Neuronal stem cell (in vitro differentiated cells): ENCODE measurements at regions not wholly inside any gene's neighbourhood (a gene's known extent, or its start where the extent isn't known, plus 50 kb on each side); places are given as distances from the start of the nearest gene placed in this dataset.

ENCODE experiments used
- DNase-seq: peaks from one replicate; pipeline ENCODE4 v3.0.0-alpha.2; 2013; ENCODE audit warnings: low spot score
- H2AFZ ChIP-seq: one replicate; pipeline ENCODE4 v1.6.1; 2013; ENCODE audit warnings: mild to moderate bottlenecking, low read length, inconsistent platforms
- H2AK5ac ChIP-seq: 2 replicates; pipeline ENCODE4 v1.6.1; 2013; ENCODE audit warnings: low read depth, mild to moderate bottlenecking, inconsistent platforms, low read length, moderate library complexity, mixed read lengths
- H2BK120ac ChIP-seq: 2 replicates; pipeline ENCODE4 v1.6.1; 2013; ENCODE audit warnings: low read depth, mild to moderate bottlenecking, inconsistent platforms, low read length, moderate library complexity, mixed read lengths
- H2BK12ac ChIP-seq: one replicate; pipeline ENCODE4 v1.6.1; 2013; ENCODE audit warnings: low read length, inconsistent platforms
- H2BK15ac ChIP-seq: 2 replicates; pipeline ENCODE4 v1.6.1; 2013; ENCODE audit warnings: mild to moderate bottlenecking, low read length, inconsistent platforms, mixed read lengths
- H2BK5ac ChIP-seq: one replicate; pipeline ENCODE4 v1.6.1; 2013; ENCODE audit warnings: inconsistent platforms, mild to moderate bottlenecking, low read length, moderate library complexity
- H3K14ac ChIP-seq: one replicate; pipeline ENCODE4 v1.6.1; 2013; ENCODE audit warnings: low read length, inconsistent platforms
- H3K18ac ChIP-seq: 2 replicates; pipeline ENCODE4 v1.6.1; 2013; ENCODE audit warnings: low read length, inconsistent platforms
- H3K23ac ChIP-seq: 2 replicates; pipeline ENCODE4 v1.6.1; 2013; ENCODE audit warnings: low read depth, mild to moderate bottlenecking, mixed read lengths, low read length, inconsistent platforms; ENCODE audit not compliant: poor library complexity
- H3K27ac ChIP-seq: replicated peaks from 3 replicates; pipeline ENCODE4 v1.5.1; 2013; ENCODE audit warnings: low read length, inconsistent platforms
- H3K27me3 ChIP-seq, 3 experiments: 2 replicates each; pipeline ENCODE4 v1.6.1; 2013; ENCODE audit warnings: low read length in 3 of 3, mild to moderate bottlenecking in 2 of 3, inconsistent platforms in 1 of 3, low read depth in 1 of 3, mixed read lengths in 1 of 3, moderate library complexity in 1 of 3; ENCODE audit not compliant: control insufficient read depth in 3 of 3, insufficient read depth in 3 of 3
- H3K36me3 ChIP-seq, 2 donors: replicated peaks in 1 of 2; 2 replicates each; pipeline ENCODE4 v1.6.1; 2013; ENCODE audit warnings: low read length in 2 of 2; ENCODE audit not compliant: control insufficient read depth in 2 of 2, insufficient read depth in 2 of 2
- H3K4ac ChIP-seq: 2 replicates; pipeline ENCODE4 v1.6.1; 2013; ENCODE audit warnings: inconsistent platforms, mild to moderate bottlenecking, low read length, moderate library complexity
- H3K4me1 ChIP-seq, 2 donors: 1 replicate in 1 of 2; 2 replicates in 1 of 2; pipeline ENCODE4 v1.6.1; 2013; ENCODE audit warnings: low read length in 2 of 2, low read depth in 1 of 2; ENCODE audit not compliant: control insufficient read depth in 2 of 2, insufficient read depth in 1 of 2
- H3K4me2 ChIP-seq: one replicate; pipeline ENCODE4 v1.6.1; 2013; ENCODE audit warnings: mild to moderate bottlenecking, low read length, inconsistent platforms; ENCODE audit not compliant: insufficient read depth, poor library complexity, severe bottlenecking
- H3K4me3 ChIP-seq, 2 donors: 2 replicates each; pipeline ENCODE4 v1.5.1; 2013; ENCODE audit warnings: low read length in 2 of 2, mild to moderate bottlenecking in 2 of 2, inconsistent platforms in 1 of 2, moderate library complexity in 1 of 2
- H3K79me1 ChIP-seq: one replicate; pipeline ENCODE4 v1.6.1; 2013; ENCODE audit warnings: low read depth, mild to moderate bottlenecking, inconsistent platforms, low read length, moderate library complexity
- H3K9ac ChIP-seq: one replicate; pipeline ENCODE4 v1.6.1; 2013; ENCODE audit warnings: mild to moderate bottlenecking, low read depth, low read length, inconsistent platforms; ENCODE audit not compliant: poor library complexity
- H3K9me3 ChIP-seq, 2 donors: replicated peaks in 1 of 2; 2 replicates each; pipeline versions ENCODE3 to v1.6.1; 2013; ENCODE audit warnings: low read length in 2 of 2, mild to moderate bottlenecking in 2 of 2, inconsistent platforms in 1 of 2, low read depth in 1 of 2, mixed read lengths in 1 of 2, moderate library complexity in 1 of 2; ENCODE audit not compliant: control insufficient read depth in 2 of 2, insufficient read depth in 1 of 2
- H4K8ac ChIP-seq: one replicate; pipeline ENCODE4 v1.6.1; 2013; ENCODE audit warnings: low read depth, mild to moderate bottlenecking, inconsistent platforms, low read length, moderate library complexity
- H4K91ac ChIP-seq: one replicate; pipeline ENCODE4 v1.6.1; 2013; ENCODE audit warnings: low read length, low read depth, mild to moderate bottlenecking, inconsistent platforms; ENCODE audit not compliant: poor library complexity
- WGBS, 2 donors: extraction: QIAGEN DNeasy Blood & Tissue Kit; methylation state at CpG; one replicate each; pipeline ENCODE4 v1.1.7; 2013; ENCODE audit warnings: missing lambda C conversion rate in 2 of 2, mixed read lengths in 1 of 2; ENCODE audit not compliant: insufficient read length in 2 of 2, insufficient replicate concordance in 1 of 2; ENCODE audit errors: extremely low coverage in 2 of 2; 5-methylcytosine and 5-hydroxymethylcytosine counted together

DNA sequence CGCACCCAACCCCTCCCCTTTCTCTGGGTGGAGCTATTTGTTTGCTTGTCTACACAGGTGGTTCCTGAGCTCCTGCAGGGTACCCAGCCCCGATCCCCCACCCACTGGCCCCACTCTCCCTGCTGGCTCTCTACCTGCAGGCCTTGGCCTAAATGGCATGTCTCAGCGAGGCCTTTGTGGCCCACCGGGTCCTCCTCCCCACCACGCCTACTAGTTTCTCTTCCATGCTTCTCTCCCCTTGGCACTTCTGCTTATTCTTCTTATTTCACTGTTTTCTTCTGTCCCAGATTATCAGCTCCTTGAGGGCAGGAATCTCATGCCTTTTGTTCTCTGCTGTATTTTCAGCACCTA, 57.4 kb upstream of the ZNF536 start:
- Histone ChIP-seq H3K79me1 (no peaks in the 10 kb centered on the region), H3K4me3 (no peak overlapping the region), H2BK15ac (no peak overlapping the region), H4K8ac (no peak overlapping the region), H3K18ac (no peak overlapping the region), H3K36me3 (no peaks in the 10 kb centered on the region), H2BK120ac (no peak overlapping the region), H2BK5ac (no peak overlapping the region), H3K9me3 (peaks cover 0 to 2% of the 10 kb centered on the region in 2 donors), H3K23ac (no peak overlapping the region), H3K9ac (no peak overlapping the region), H3K27ac (no peak overlapping the region), H2AK5ac (no peak overlapping the region), H2BK12ac (no peak overlapping the region), H2AFZ (no peak overlapping the region), H3K27me3 (no peaks in the 10 kb centered on the region), H3K4ac (no peak overlapping the region), H4K91ac (no peak overlapping the region), H3K14ac (no peak overlapping the region), H3K4me1 (peaks cover 7 to 9% of the 10 kb centered on the region in 2 donors), H3K4me2 (no peak overlapping the region)
- no CpG with 5 or more reads among the region's 5 CpGs for WGBS, 2 donors
- DNase-seq = no peak

- Histone ChIP-seq H3K18ac (no peak overlapping the region), H2AK5ac (no peak overlapping the region), H3K9ac (no peak overlapping the region), H4K91ac (no peak overlapping the region), H3K79me1 (no peaks in the 10 kb centered on the region), H3K27me3 (no peaks in the 10 kb centered on the region), H3K23ac (no peak overlapping the region), H2BK5ac (no peak overlapping the region), H3K4me2 (no peak overlapping the region), H3K27ac (no peak overlapping the region), H3K4me3 (no peak overlapping the region), H3K4ac (no peak overlapping the region), H2BK15ac (no peak overlapping the region), H3K4me1 (peaks cover 3 to 7% of the 10 kb centered on the region in 2 donors), H4K8ac (no peak overlapping the region), H3K9me3 (peaks cover 0 to 2% of the 10 kb centered on the region in 2 donors), H2BK120ac (no peak overlapping the region), H2AFZ (no peak overlapping the region), H3K14ac (no peak overlapping the region), H2BK12ac (no peak overlapping the region), H3K36me3 (no peaks in the 10 kb centered on the region)
- DNase-seq = no peak
- no CpG with 5 or more reads among the region's 2 CpGs for WGBS, 2 donors
These were observed 57.0 kb upstream of the ZNF536 start for GRCh38 chr19:30315159-30315558.

- peaks cover 0 to 2% of the 10 kb centered on the region in 2 donors for H3K9me3 ChIP-seq
- H2BK5ac ChIP-seq = no peak overlapping the region
- H3K4me2 ChIP-seq = no peak overlapping the region
- H3K36me3 ChIP-seq = no peaks in the 10 kb centered on the region
- H2BK120ac ChIP-seq = no peak overlapping the region
- H3K18ac ChIP-seq = no peak overlapping the region
- H2AK5ac ChIP-seq = no peak overlapping the region
- no peak overlapping the region for H4K8ac ChIP-seq
- H3K23ac ChIP-seq = no peak overlapping the region
- H2AFZ ChIP-seq = no peak overlapping the region
- H3K27me3 ChIP-seq = no peaks in the 10 kb centered on the region
- no peak overlapping the region for H2BK15ac ChIP-seq
- DNase-seq = no peak
- no peak overlapping the region for H2BK12ac ChIP-seq
- H3K79me1 ChIP-seq = no peaks in the 10 kb centered on the region
- WGBS, 2 donors = no CpG with 5 or more reads among the region's 4 CpGs
- H3K4me1 ChIP-seq = peaks cover 0 to 5% of the 10 kb centered on the region in 2 donors
- no peak overlapping the region for H3K4ac ChIP-seq
- no peak overlapping the region for H3K9ac ChIP-seq
- H3K4me3 ChIP-seq = no peak overlapping the region
- no peak overlapping the region for H3K27ac ChIP-seq
- H4K91ac ChIP-seq = no peak overlapping the region
- no peak overlapping the region for H3K14ac ChIP-seq
These were observed 56.1 kb upstream of the ZNF536 start for GRCh38 chr19:30316000-30316491.

GRCh38 chr19:30316560-30317106, 55.6 kb upstream of the ZNF536 start:
- Histone ChIP-seq H3K9ac (no peak overlapping the region), H3K4me3 (no peak overlapping the region), H3K18ac (peak overlapping the region; percentile 15), H2BK120ac (no peak overlapping the region), H2BK5ac (no peak overlapping the region), H3K14ac (no peak overlapping the region), H2AK5ac (peak overlapping the region; percentile 65), H3K4ac (no peak overlapping the region), H3K36me3 (no peaks in the 10 kb centered on the region), H4K91ac (no peak overlapping the region), H2AFZ (no peak overlapping the region), H4K8ac (no peak overlapping the region), H3K23ac (no peak overlapping the region), H2BK12ac (no peak overlapping the region), H3K79me1 (no peaks in the 10 kb centered on the region), H3K27me3 (no peaks in the 10 kb centered on the region), H3K27ac (no peak overlapping the region), H3K4me2 (no peak overlapping the region), H3K4me1 (peaks cover 0 to 5% of the 10 kb centered on the region in 2 donors), H3K9me3 (peaks cover 0 to 2% of the 10 kb centered on the region in 2 donors), H2BK15ac (no peak overlapping the region)
- no peak for DNase-seq
- WGBS, 2 donors = no CpG with 5 or more reads among the region's 6 CpGs
